ENCODE measurements at regions not wholly inside any gene's neighbourhood (a gene's known extent, or its start where the extent isn't known, plus 50 kb on each side); places are given as distances from the start of the nearest gene placed in this dataset.

- Histone ChIP-seq H3K4me3 (no peak overlapping the region), H3K36me3 (no peaks in the 10 kb centered on the region), H3K27me3 (no peaks in the 10 kb centered on the region), H3K27ac (no peak overlapping the region), H3K4me1 (no peaks in the 10 kb centered on the region), H3K9me3 (no peaks in the 10 kb centered on the region)
- TF ChIP-seq POLR2A (IDR thresholded peaks at IDR 0.05) (no peak), CTCF (IDR thresholded peaks at IDR 0.05) (no peak)
- no peak for DNase-seq
- intact Hi-C loops (cut with DNase I; ENCODE audit: low total_unique reads): no loop called here
Observed at GRCh38 chr10:128971374-128972035, 495.5 kb upstream of the MGMT start.

- no peaks in the 10 kb centered on the region for H3K27me3 ChIP-seq
- H3K4me3 ChIP-seq: no peak overlapping the region
- no peaks in the 10 kb centered on the region for H3K4me1 ChIP-seq
- no peak for DNase-seq
- intact Hi-C loops (cut with DNase I; ENCODE audit: low total_unique reads): no loop called here
- H3K9me3 ChIP-seq: no peaks in the 10 kb centered on the region
- no peaks in the 10 kb centered on the region for H3K36me3 ChIP-seq
- no peak for TF ChIP-seq POLR2A (IDR thresholded peaks at IDR 0.05)
- TF ChIP-seq CTCF (IDR thresholded peaks at IDR 0.05): no peak
- H3K27ac ChIP-seq: no peak overlapping the region
Observed at GRCh38 chr10:128972036-128972405, 495.0 kb upstream of the MGMT start.

GRCh38 chr10:128973221-128973620 is 493.8 kb upstream of the MGMT start:
- no peaks in the 10 kb centered on the region for H3K4me1 ChIP-seq
- no peaks in the 10 kb centered on the region for H3K27me3 ChIP-seq
- intact Hi-C loops (cut with DNase I; ENCODE audit: low total_unique reads): no loop called here
- peak overlapping the region in 1 of 2 donors; percentile 33 for H3K27ac ChIP-seq
- H3K36me3 ChIP-seq: no peaks in the 10 kb centered on the region
- H3K9me3 ChIP-seq: no peaks in the 10 kb centered on the region
- no peak for TF ChIP-seq POLR2A (IDR thresholded peaks at IDR 0.05)
- TF ChIP-seq CTCF (IDR thresholded peaks at IDR 0.05): no peak
- no peak overlapping the region for H3K4me3 ChIP-seq
- no peak for DNase-seq

- Histone ChIP-seq H3K4me1 (no peaks in the 10 kb centered on the region), H3K36me3 (no peaks in the 10 kb centered on the region), H3K9me3 (no peaks in the 10 kb centered on the region), H3K27me3 (no peaks in the 10 kb centered on the region), H3K27ac (no peak overlapping the region), H3K4me3 (no peak overlapping the region)
- TF ChIP-seq POLR2A (IDR thresholded peaks at IDR 0.05): no peak
- DNase-seq: no peak
- intact Hi-C loops (cut with DNase I; ENCODE audit: low total_unique reads): no loop called here
Observed at GRCh38 chr10:128976856-128977255, 490.2 kb upstream of the MGMT start.

GRCh38 chr10:128978211-128978610 is 488.8 kb upstream of the MGMT start:
- no peaks in the 10 kb centered on the region for H3K27me3 ChIP-seq
- no peaks in the 10 kb centered on the region for H3K4me1 ChIP-seq
- no peak overlapping the region for H3K27ac ChIP-seq
- intact Hi-C loops (cut with DNase I; ENCODE audit: low total_unique reads): no loop called here
- TF ChIP-seq POLR2A (IDR thresholded peaks at IDR 0.05): no peak
- H3K36me3 ChIP-seq: no peaks in the 10 kb centered on the region
- no peak for DNase-seq
- H3K4me3 ChIP-seq: no peak overlapping the region
- H3K9me3 ChIP-seq: no peaks in the 10 kb centered on the region

GRCh38 chr10:128979405-128979804 is 487.6 kb upstream of the MGMT start:
- Histone ChIP-seq H3K27ac (no peak overlapping the region), H3K27me3 (no peaks in the 10 kb centered on the region), H3K4me1 (no peaks in the 10 kb centered on the region), H3K4me3 (no peak overlapping the region), H3K9me3 (no peaks in the 10 kb centered on the region), H3K36me3 (no peaks in the 10 kb centered on the region)
- no peak for TF ChIP-seq POLR2A (IDR thresholded peaks at IDR 0.05)
- TF ChIP-seq CTCF (IDR thresholded peaks at IDR 0.05): no peak
- intact Hi-C loops (cut with DNase I; ENCODE audit: low total_unique reads): no loop called here
- no peak for DNase-seq

Measured in uterus (tissue), 3 donors.